Activated CD8-positive, alpha-beta memory T cell treated with anti-CD3 and anti-CD28 coated beads, Interleukin-2, amount 10 ng/mL, durations not matched to agents 7 days and 5 days (primary cell): ENCODE measurements at regions not wholly inside any gene's neighbourhood (a gene's known extent, or its start where the extent isn't known, plus 50 kb on each side); places are given as distances from the start of the nearest gene placed in this dataset.
"Not testable (repeated sequence)": the region's sequence is repeated elsewhere in the genome, so short reads cannot be mapped to it uniquely, and the experiment has no call there.

Experiments
- ATAC-seq: fragments of 150-1000 bp; cut with Tn5 transposase; one replicate; pipeline ENCODE4 v1.10.0; 2021; ENCODE audit warnings: moderate library complexity
- CTCF ChIA-PET: fragments of 350-600 bp; sonication (Branson Sonifier 250); formaldehyde crosslinking; loops from one replicate; lab custom pipeline; 2021; ENCODE audit warnings: antibody characterized with exemption; lab: Charles Lee
- DNase-seq: peaks from one replicate; pipeline ENCODE4 v3.0.0-alpha.2; 2020
- H3K27ac Mint-ChIP-seq: one replicate; pipeline ENCODE4 v1.8.0; 2021; ENCODE audit warnings: mild to moderate bottlenecking, mixed read lengths
- H3K27me3 Mint-ChIP-seq: one replicate; pipeline ENCODE4 v1.8.0; 2021; ENCODE audit warnings: mixed read lengths
- H3K36me3 Mint-ChIP-seq: one replicate; pipeline ENCODE4 v1.8.0; 2021; ENCODE audit warnings: mild to moderate bottlenecking, mixed read lengths
- H3K4me1 Mint-ChIP-seq: one replicate; pipeline ENCODE4 v1.8.0; 2021; ENCODE audit warnings: mixed read lengths
- H3K4me3 Mint-ChIP-seq: one replicate; pipeline ENCODE4 v1.8.0; 2021; ENCODE audit warnings: mild to moderate bottlenecking, moderate library complexity, mixed read lengths
- H3K9me3 Mint-ChIP-seq: one replicate; pipeline ENCODE4 v1.8.0; 2022; ENCODE audit warnings: low read depth, mixed read lengths

GRCh38 chr4:123675567-123675966 lies 279.0 kb downstream of the SPRY1 start:
- no peak for DNase-seq
- Mint-ChIP-seq H3K4me3 (no peak overlapping the region), H3K27ac (no peak overlapping the region), H3K27me3 (peaks cover 40% of the 10 kb centered on the region), H3K4me1 (peaks cover 33% of the 10 kb centered on the region), H3K9me3 (peaks cover 3% of the 10 kb centered on the region), H3K36me3 (peaks cover 15% of the 10 kb centered on the region)
- no peak for ATAC-seq
- CTCF ChIA-PET = no interaction called here

DNA sequence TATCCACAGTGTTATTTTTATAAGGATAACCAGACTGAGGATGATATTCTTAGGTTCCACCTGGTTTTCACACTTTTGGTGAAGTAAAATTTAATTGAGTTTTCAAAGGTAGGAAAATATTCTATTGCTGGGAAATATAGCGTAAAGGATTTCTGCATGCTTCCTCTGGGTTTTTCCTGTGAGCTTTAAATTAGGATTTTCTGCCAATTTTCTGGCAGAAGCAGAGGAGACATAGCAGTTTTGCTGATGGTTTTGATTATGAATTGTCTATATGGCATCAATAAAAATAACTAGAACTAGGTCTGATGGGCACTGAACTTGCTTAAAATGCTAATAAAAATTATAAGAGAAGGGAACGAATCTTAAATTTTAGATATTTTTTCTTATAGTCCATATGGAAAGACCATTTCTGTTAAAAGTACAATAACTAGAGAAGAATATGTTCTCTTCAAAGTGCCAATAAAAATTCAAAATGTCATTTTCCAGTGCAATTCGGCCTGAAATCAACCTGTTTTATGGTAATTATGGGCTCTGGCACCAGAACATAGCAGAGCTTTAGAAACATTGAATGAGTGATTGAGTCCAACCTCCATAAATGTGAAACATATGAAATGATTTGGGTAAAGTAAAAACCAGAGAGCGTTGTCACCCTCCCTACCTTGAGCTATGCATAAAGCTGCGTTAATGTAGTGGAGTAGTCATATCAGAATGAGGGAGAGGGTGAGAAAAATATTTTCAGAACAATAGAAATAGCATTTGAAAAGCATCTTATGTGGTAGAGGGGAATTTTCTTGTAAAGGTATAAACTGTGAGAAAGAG lies 279.7 kb downstream of the SPRY1 start:
- peaks cover 13% of the 10 kb centered on the region for H3K36me3 Mint-ChIP-seq
- H3K9me3 Mint-ChIP-seq = peaks cover 3% of the 10 kb centered on the region
- H3K4me1 Mint-ChIP-seq = peaks cover 31% of the 10 kb centered on the region
- no peak overlapping the region for H3K27ac Mint-ChIP-seq
- peaks cover 40% of the 10 kb centered on the region for H3K27me3 Mint-ChIP-seq
- ATAC-seq = no peak
- no peak for DNase-seq
- CTCF ChIA-PET = no interaction called here
- H3K4me3 Mint-ChIP-seq = no peak overlapping the region

GRCh38 chr4:123676890-123677229 lies 280.3 kb downstream of the SPRY1 start:
- peaks cover 11% of the 10 kb centered on the region for H3K36me3 Mint-ChIP-seq
- no peak overlapping the region for H3K27ac Mint-ChIP-seq
- H3K9me3 Mint-ChIP-seq = peaks cover 3% of the 10 kb centered on the region
- DNase-seq (no peak), ATAC-seq (no peak)
- H3K27me3 Mint-ChIP-seq = peaks cover 40% of the 10 kb centered on the region
- H3K4me3 Mint-ChIP-seq = no peak overlapping the region
- H3K4me1 Mint-ChIP-seq = peaks cover 26% of the 10 kb centered on the region
- CTCF ChIA-PET = no interaction called here

GRCh38 chr4:123682931-123683330 lies 286.3 kb downstream of the SPRY1 start:
- DNase-seq = no peak
- no peaks in the 10 kb centered on the region for H3K9me3 Mint-ChIP-seq
- H3K36me3 Mint-ChIP-seq = no peaks in the 10 kb centered on the region
- no peak for ATAC-seq
- H3K4me1 Mint-ChIP-seq = no peaks in the 10 kb centered on the region
- H3K27me3 Mint-ChIP-seq = peaks cover 14% of the 10 kb centered on the region
- H3K4me3 Mint-ChIP-seq = no peak overlapping the region
- no peak overlapping the region for H3K27ac Mint-ChIP-seq
- CTCF ChIA-PET = no interaction called here

DNA sequence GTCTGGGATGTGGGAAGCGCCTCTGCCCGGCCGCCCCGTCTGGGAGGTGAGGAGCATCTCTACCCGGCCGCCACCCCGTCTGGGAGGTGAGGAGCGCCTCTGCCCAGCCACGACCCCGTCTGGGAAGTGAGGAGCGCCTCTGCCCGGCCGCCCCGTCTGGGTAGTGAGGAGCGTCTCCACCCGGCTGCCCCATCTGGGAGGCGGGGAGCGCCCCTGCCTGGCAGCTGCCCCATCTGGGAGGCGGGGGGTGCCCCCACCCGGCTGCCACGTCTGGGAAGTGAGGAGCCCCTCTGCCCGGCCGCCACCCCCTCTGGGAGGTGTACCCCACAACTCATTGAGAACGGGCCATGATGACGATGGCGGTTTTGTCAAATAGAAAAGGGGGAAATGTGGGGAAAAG lies 288.3 kb downstream of the SPRY1 start:
- H3K27me3 Mint-ChIP-seq, H3K4me1 Mint-ChIP-seq, H3K27ac Mint-ChIP-seq, ATAC-seq, DNase-seq, CTCF ChIA-PET, H3K9me3 Mint-ChIP-seq, H3K4me3 Mint-ChIP-seq, H3K36me3 Mint-ChIP-seq: not testable (repeated sequence)

DNA sequence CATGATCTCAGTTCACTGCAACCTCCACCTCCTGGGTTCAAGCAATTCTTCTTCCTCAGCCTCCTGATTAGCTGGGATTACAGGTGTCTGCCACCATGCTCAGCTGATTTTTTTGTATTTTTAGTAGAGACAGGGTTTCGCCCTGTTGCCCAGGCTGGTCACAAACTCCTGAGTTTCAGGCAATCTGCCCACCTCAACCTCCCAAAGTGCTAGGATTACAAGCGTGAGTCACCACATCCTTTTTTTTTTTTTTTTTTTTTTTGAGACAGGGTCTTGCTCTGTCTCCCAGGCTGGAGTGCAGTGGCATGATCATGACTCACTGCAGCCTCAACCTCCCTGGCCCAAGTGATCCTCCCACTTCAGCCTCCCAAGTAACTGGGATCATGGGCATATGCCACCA lies 298.9 kb downstream of the SPRY1 start:
- H3K27me3 Mint-ChIP-seq, H3K27ac Mint-ChIP-seq, H3K36me3 Mint-ChIP-seq, DNase-seq, H3K9me3 Mint-ChIP-seq, ATAC-seq, CTCF ChIA-PET, H3K4me1 Mint-ChIP-seq, H3K4me3 Mint-ChIP-seq: not testable (repeated sequence)

DNA sequence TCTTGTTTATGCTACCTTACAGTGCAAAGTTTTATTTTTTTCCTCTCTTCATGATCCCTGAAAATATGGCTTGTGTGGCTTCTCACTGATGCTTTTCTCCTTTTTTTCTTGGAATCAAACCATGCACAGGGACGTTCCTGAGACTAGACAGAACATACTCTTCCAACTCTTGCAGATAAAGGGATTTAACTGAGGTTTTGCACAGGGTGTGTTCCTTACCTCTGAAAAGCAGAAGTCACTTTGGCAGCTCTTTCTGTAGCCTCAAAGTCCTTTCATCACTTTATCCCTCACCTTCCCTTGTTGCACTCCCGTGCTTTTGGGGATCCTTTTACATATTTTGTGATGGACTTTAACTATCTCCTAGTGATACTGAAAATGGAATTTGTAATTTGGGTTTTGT lies 300.1 kb downstream of the SPRY1 start:
- CTCF ChIA-PET = no interaction called here
- H3K27ac Mint-ChIP-seq = no peak overlapping the region
- H3K27me3 Mint-ChIP-seq = peaks cover 2% of the 10 kb centered on the region
- H3K9me3 Mint-ChIP-seq = no peaks in the 10 kb centered on the region
- DNase-seq = no peak
- peaks cover 1% of the 10 kb centered on the region for H3K36me3 Mint-ChIP-seq
- no peak overlapping the region for H3K4me3 Mint-ChIP-seq
- no peaks in the 10 kb centered on the region for H3K4me1 Mint-ChIP-seq
- ATAC-seq = no peak

DNA sequence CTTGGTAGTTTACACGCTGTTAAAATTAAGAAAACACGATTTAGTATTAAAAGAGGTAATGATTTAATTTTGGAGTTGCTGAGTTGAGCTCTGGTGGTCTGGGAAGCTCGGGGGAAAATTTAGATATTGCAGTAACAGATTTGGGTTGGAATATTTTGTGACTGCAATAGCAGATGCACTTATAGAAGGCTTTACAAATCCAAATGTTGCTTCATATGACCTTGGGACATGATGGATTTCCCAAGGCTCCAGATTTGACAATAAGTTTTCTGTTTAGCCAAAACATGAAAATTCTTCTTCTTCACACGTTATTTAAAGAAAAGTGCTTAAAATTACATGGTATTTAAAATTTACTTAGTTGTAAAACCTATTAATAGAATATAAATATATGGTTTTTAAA lies 302.0 kb downstream of the SPRY1 start:
- Mint-ChIP-seq H3K4me1 (no peaks in the 10 kb centered on the region), H3K27me3 (peaks cover 2% of the 10 kb centered on the region), H3K27ac (no peak overlapping the region), H3K9me3 (no peaks in the 10 kb centered on the region), H3K4me3 (no peak overlapping the region), H3K36me3 (peaks cover 1% of the 10 kb centered on the region)
- ATAC-seq = no peak
- CTCF ChIA-PET = no interaction called here
- DNase-seq = no peak

- Mint-ChIP-seq H3K4me1 (no peaks in the 10 kb centered on the region), H3K9me3 (no peaks in the 10 kb centered on the region), H3K36me3 (peaks cover 1% of the 10 kb centered on the region), H3K27ac (no peak overlapping the region), H3K4me3 (no peak overlapping the region), H3K27me3 (peaks cover 8% of the 10 kb centered on the region)
- CTCF ChIA-PET = no interaction called here
- DNase-seq (no peak), ATAC-seq (no peak)
Observed at GRCh38 chr4:123699880-123700771, 303.5 kb downstream of the SPRY1 start.

- H3K4me1 Mint-ChIP-seq = no peaks in the 10 kb centered on the region
Observed at GRCh38 chr4:123701131-123701575, 304.6 kb downstream of the SPRY1 start.

DNA sequence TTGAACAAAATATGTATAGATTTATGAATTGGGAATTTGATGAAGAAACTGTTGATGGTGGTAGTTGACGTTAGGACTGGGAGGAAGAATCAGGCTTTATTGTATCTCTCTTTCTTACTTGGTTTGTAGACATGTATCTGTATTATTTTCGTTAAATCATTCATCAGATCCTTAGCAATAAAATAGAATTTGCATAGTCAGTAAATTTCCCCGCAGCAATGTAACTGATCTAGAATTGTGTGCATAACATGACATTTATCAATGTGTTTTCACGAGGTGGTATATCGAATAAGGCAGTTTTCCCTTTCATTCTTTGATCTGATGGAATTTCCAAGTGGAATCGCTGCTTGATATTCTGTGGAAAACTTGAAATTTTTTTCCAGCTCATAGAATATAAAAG lies 308.8 kb downstream of the SPRY1 start:
- H3K4me1 Mint-ChIP-seq = peaks cover 2% of the 10 kb centered on the region
- ATAC-seq (no peak), DNase-seq (no peak)
- H3K4me3 Mint-ChIP-seq = no peak overlapping the region
- H3K36me3 Mint-ChIP-seq = no peaks in the 10 kb centered on the region
- H3K27ac Mint-ChIP-seq = no peak overlapping the region
- H3K9me3 Mint-ChIP-seq = no peaks in the 10 kb centered on the region
- CTCF ChIA-PET = no interaction called here
- H3K27me3 Mint-ChIP-seq = peaks cover 14% of the 10 kb centered on the region

More at GRCh38 chr4:123701131-123701575, 304.6 kb downstream of the SPRY1 start:
- Mint-ChIP-seq H3K27me3 (peaks cover 8% of the 10 kb centered on the region), H3K9me3 (no peaks in the 10 kb centered on the region), H3K27ac (no peak overlapping the region), H3K4me3 (no peak overlapping the region), H3K36me3 (peaks cover 1% of the 10 kb centered on the region)
- CTCF ChIA-PET = no interaction called here
- ATAC-seq (no peak), DNase-seq (no peak)

DNA sequence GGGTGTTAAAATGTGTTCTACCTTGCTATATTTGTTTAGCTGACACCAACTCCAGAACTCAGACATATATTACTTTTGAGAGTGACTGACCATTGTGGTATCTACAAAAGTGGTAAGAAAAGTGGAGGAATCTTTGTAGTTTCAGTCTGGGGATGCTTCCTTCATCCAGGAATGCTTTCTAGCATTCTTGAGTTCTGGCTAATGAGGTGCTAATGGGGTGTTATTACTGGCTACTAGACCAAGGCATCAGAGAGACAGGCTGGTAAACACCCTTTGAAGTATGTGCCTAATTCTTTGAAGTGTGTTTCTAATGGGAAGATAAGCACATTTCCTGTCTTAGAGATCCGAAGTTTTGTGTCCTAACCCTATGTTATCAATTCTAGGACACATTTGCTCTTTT lies 310.4 kb downstream of the SPRY1 start:
- Mint-ChIP-seq H3K9me3 (no peaks in the 10 kb centered on the region), H3K36me3 (peaks cover 1% of the 10 kb centered on the region), H3K27ac (no peak overlapping the region), H3K27me3 (peaks cover 16% of the 10 kb centered on the region), H3K4me1 (peaks cover 2% of the 10 kb centered on the region), H3K4me3 (no peak overlapping the region)
- DNase-seq (no peak), ATAC-seq (no peak)
- CTCF ChIA-PET = no interaction called here

GRCh38 chr4:123708902-123709301 lies 312.3 kb downstream of the SPRY1 start:
- CTCF ChIA-PET = no interaction called here
- no peak overlapping the region for H3K27ac Mint-ChIP-seq
- ATAC-seq (no peak), DNase-seq (no peak)
- no peaks in the 10 kb centered on the region for H3K9me3 Mint-ChIP-seq
- no peak overlapping the region for H3K4me3 Mint-ChIP-seq
- H3K4me1 Mint-ChIP-seq = peaks cover 2% of the 10 kb centered on the region
- peaks cover 1% of the 10 kb centered on the region for H3K36me3 Mint-ChIP-seq
- peaks cover 14% of the 10 kb centered on the region for H3K27me3 Mint-ChIP-seq

DNA sequence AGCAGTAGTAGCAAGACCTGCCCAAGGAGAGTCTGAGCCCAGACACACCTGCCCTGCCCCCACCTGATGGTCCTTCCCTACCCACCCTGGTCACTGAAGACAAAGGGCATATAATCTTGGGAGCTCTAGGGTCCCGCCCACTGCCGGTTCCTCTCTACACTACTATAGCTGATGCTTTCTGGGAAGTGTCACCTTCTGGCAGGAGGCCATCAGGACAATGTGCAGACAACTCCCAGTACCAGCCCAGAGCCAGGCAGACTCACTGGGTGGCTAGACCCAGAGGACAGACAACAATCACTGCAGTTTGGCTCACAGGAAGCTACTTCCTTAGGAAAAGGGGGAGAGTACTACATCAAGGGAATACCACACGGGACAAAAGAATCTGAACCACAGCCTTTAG lies 312.7 kb downstream of the SPRY1 start:
- H3K27ac Mint-ChIP-seq = no peak overlapping the region
- no peak for DNase-seq
- no peaks in the 10 kb centered on the region for H3K9me3 Mint-ChIP-seq
- CTCF ChIA-PET = no interaction called here
- H3K4me1 Mint-ChIP-seq = peaks cover 2% of the 10 kb centered on the region
- no peak overlapping the region for H3K4me3 Mint-ChIP-seq
- peaks cover 17% of the 10 kb centered on the region for H3K27me3 Mint-ChIP-seq
- peaks cover 1% of the 10 kb centered on the region for H3K36me3 Mint-ChIP-seq
- no peak for ATAC-seq
